ENCODE measurements at regions not wholly inside any gene's neighbourhood (a gene's known extent, or its start where the extent isn't known, plus 50 kb on each side); places are given as distances from the start of the nearest gene placed in this dataset.
"Not testable (repeated sequence)": the region's sequence is repeated elsewhere in the genome, so short reads cannot be mapped to it uniquely, and the experiment has no call there.

- TF ChIP-seq EP300 (IDR thresholded peaks at IDR 0.05) (no peak), POLR2AphosphoS5 (IDR thresholded peaks at IDR 0.05) (no peak), POLR2A (IDR thresholded peaks at IDR 0.05) (no peak)
- TF ChIP-seq, protein P1, sequence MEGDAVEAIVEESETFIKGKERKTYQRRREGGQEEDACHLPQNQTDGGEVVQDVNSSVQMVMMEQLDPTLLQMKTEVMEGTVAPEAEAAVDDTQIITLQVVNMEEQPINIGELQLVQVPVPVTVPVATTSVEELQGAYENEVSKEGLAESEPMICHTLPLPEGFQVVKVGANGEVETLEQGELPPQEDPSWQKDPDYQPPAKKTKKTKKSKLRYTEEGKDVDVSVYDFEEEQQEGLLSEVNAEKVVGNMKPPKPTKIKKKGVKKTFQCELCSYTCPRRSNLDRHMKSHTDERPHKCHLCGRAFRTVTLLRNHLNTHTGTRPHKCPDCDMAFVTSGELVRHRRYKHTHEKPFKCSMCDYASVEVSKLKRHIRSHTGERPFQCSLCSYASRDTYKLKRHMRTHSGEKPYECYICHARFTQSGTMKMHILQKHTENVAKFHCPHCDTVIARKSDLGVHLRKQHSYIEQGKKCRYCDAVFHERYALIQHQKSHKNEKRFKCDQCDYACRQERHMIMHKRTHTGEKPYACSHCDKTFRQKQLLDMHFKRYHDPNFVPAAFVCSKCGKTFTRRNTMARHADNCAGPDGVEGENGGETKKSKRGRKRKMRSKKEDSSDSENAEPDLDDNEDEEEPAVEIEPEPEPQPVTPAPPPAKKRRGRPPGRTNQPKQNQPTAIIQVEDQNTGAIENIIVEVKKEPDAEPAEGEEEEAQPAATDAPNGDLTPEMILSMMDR (IDR thresholded peaks at IDR 0.05): no peak
- Histone ChIP-seq H3K4me1 (no peaks in the 10 kb centered on the region), H3K4me3 (no peak overlapping the region), H3K9me3 (no peaks in the 10 kb centered on the region), H3K36me3 (no peaks in the 10 kb centered on the region), H3K27me3 (no peaks in the 10 kb centered on the region), H3K27ac (no peak overlapping the region)
- WGBS, 2 donors (ENCODE audit: low coverage in 1 of 2): 73 to 90% methylated on average over 1 of the region's 1 CpG
- ATAC-seq: no peak
Measured at GRCh38 chr5:119961993-119962392, 332.6 kb downstream of the FAM170A start.

DNA sequence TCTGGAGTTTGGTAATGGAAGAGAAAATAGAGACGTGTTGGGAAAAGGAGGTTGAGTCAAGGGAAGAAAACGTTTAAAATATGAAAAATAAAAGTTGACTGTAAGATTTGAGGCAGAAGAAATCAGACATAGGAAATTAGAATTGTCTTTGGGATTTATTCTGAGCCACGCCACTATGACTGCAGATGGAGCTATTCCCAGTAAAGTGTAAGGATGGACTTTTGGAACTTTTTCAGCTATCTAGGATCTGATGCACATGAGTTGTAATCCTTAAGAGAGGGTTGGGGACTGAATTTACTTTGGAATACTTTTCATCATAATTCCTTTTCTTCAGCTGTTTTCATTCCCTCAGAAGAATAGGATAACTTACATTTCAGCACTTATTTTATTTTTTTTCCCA is 336.7 kb downstream of the FAM170A start:
- H3K9me3 ChIP-seq: peaks cover 0 to 10% (median 0%) of the 10 kb centered on the region in 3 donors
- H3K27me3 ChIP-seq: no peaks in the 10 kb centered on the region
- WGBS, 2 donors (ENCODE audit: low coverage in 1 of 2): 42 to 45% methylated on average over 2 to 3 of the region's 3 CpGs
- no peaks in the 10 kb centered on the region for H3K4me1 ChIP-seq
- H3K36me3 ChIP-seq: no peaks in the 10 kb centered on the region
- ATAC-seq: no peak
- H3K27ac ChIP-seq: no peak overlapping the region
- H3K4me3 ChIP-seq: no peak overlapping the region
- TF ChIP-seq, protein P1 (IDR thresholded peaks at IDR 0.05): peak in 1 of 4 experiments; percentile 14
- no peak for TF ChIP-seq POLR2AphosphoS5 (IDR thresholded peaks at IDR 0.05)

DNA sequence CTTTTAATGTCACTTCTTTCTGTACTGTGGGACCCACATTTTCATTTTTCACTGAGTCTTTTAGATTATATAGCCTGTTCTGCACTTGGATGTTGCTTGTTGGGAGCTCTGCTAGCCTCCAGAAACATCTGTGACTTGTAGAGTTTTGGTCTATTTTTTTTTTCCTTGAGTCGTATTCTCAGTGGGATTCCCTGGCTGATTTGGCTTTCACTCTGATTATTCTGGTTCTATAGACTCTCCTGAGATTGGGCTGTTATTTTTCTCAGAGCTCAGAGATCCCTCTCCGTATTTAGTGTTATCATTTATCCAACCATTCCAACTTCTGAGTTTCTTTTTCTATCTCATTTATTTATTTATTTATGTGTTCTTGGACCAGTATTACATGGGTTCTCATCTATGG is 339.3 kb downstream of the FAM170A start:
- Histone ChIP-seq H3K27me3 (no peaks in the 10 kb centered on the region), H3K36me3 (no peaks in the 10 kb centered on the region), H3K4me1 (no peaks in the 10 kb centered on the region), H3K9me3 (peaks cover 0 to 10% (median 0%) of the 10 kb centered on the region in 3 donors), H3K27ac (no peak overlapping the region), H3K4me3 (no peak overlapping the region)
- 65 to 80% methylated on average over 2 of the region's 2 CpGs for WGBS, 2 donors (ENCODE audit: low coverage in 1 of 2)
- TF ChIP-seq, protein P1 (IDR thresholded peaks at IDR 0.05): no peak
- no peak for ATAC-seq

DNA sequence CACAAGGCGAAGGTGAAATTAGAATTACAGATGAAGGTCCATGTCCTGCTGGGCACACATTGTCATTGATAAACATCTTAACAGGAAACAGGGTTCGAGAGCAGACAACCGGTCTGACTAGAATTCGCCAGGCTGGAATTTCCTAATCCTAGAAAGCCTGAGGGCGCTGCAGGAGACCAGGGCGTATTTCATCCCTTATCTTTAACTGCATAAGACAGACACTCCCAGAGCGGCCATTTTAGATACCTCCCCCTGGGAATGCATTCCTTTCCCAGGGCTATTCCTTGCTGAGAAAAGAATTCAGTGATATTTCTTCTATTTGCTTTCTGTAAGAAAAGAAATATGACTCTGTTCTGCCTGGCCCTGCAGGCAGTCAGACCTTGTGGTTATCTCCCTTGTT is 357.7 kb downstream of the FAM170A start:
- not testable (repeated sequence) for H3K4me1 ChIP-seq, H3K27ac ChIP-seq, ATAC-seq, H3K27me3 ChIP-seq, H3K36me3 ChIP-seq, H3K4me3 ChIP-seq
- H3K9me3 ChIP-seq: peaks cover 0 to 18% (median 0%) of the 10 kb centered on the region in 3 donors
- 93 to 94% methylated on average over 3 to 7 of the region's 7 CpGs for WGBS, 2 donors (ENCODE audit: low coverage in 1 of 2)

- Histone ChIP-seq H3K27me3 (no peaks in the 10 kb centered on the region), H3K36me3 (no peaks in the 10 kb centered on the region), H3K27ac (no peak overlapping the region), H3K9me3 (peaks cover 0 to 10% (median 0%) of the 10 kb centered on the region in 3 donors), H3K4me1 (no peaks in the 10 kb centered on the region), H3K4me3 (no peak overlapping the region)
- WGBS, 2 donors (ENCODE audit: low coverage in 1 of 2): no CpG with 5 or more reads among the region's 3 CpGs
- no peak for ATAC-seq
- no peak for TF ChIP-seq POLR2A (IDR thresholded peaks at IDR 0.05)
- TF ChIP-seq EP300 (IDR thresholded peaks at IDR 0.05): no peak
- TF ChIP-seq, protein P1 (IDR thresholded peaks at IDR 0.05): no peak
- TF ChIP-seq POLR2AphosphoS5 (IDR thresholded peaks at IDR 0.05): no peak
Measured at GRCh38 chr5:119991625-119992024, 362.3 kb downstream of the FAM170A start.

DNA sequence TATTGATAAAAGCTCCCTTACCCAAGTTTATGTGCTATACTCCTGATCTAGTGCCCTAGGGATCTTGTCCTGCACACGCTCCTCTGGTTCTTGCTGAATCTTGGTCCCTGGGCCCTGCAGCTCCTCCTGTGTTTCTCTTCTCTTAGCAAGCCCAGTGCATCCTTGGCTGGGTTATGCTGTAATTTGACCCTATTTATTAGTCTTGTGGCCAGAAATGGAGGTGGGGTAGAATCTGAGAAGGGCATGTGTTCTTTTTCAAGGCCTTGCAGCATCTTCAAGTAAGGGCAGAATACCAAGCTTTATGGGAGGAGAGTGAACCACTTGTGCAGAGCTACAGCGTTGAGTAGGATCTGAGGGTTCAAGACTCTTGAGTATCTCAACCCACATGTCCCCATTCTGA is 366.8 kb downstream of the FAM170A start:
- Histone ChIP-seq H3K4me1 (peaks cover 0 to 6% (median 0%) of the 10 kb centered on the region in 3 donors), H3K27ac (no peak overlapping the region), H3K4me3 (no peak overlapping the region), H3K9me3 (no peaks in the 10 kb centered on the region), H3K27me3 (no peaks in the 10 kb centered on the region), H3K36me3 (no peaks in the 10 kb centered on the region)
- TF ChIP-seq POLR2AphosphoS5 (IDR thresholded peaks at IDR 0.05): no peak
- TF ChIP-seq, protein P1 (IDR thresholded peaks at IDR 0.05): no peak
- no peak for TF ChIP-seq EP300 (IDR thresholded peaks at IDR 0.05)
- TF ChIP-seq POLR2A (IDR thresholded peaks at IDR 0.05): no peak
- 90% methylated on average over 2 of the region's 2 CpGs; no CpG with 5 or more reads in 1 of the 2 donors for WGBS, 2 donors (ENCODE audit: low coverage in 1 of 2)
- ATAC-seq: no peak
